ENCODE measurements at regions not wholly inside any gene's neighbourhood (a gene's known extent, or its start where the extent isn't known, plus 50 kb on each side); places are given as distances from the start of the nearest gene placed in this dataset.
"Not testable (repeated sequence)": the region's sequence is repeated elsewhere in the genome, so short reads cannot be mapped to it uniquely, and the experiment has no call there.

DNA sequence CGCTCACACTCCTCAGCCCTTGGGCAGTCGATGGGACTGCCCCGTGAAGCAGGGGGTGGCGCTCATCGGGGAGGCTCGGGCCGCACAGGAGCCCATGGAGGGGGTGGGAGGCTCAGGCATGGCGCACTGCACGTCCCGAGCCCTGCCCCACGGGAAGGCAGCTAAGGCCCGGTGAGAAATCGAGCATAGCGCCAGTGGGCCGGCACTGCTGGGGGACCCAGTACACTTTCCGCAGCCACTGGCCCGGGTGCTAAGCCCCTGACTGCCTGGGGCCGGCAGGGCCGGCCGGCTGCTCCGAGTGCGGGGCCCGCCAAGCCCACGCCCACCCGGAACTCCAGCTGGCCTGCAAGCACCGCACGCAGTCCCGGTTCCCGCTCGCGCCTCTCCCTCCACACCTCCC lies 78.2 kb upstream of the RPRML start:
- TF ChIP-seq, protein P1, sequence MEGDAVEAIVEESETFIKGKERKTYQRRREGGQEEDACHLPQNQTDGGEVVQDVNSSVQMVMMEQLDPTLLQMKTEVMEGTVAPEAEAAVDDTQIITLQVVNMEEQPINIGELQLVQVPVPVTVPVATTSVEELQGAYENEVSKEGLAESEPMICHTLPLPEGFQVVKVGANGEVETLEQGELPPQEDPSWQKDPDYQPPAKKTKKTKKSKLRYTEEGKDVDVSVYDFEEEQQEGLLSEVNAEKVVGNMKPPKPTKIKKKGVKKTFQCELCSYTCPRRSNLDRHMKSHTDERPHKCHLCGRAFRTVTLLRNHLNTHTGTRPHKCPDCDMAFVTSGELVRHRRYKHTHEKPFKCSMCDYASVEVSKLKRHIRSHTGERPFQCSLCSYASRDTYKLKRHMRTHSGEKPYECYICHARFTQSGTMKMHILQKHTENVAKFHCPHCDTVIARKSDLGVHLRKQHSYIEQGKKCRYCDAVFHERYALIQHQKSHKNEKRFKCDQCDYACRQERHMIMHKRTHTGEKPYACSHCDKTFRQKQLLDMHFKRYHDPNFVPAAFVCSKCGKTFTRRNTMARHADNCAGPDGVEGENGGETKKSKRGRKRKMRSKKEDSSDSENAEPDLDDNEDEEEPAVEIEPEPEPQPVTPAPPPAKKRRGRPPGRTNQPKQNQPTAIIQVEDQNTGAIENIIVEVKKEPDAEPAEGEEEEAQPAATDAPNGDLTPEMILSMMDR (IDR thresholded peaks at IDR 0.05) = not testable (repeated sequence)
- TF ChIP-seq GABPA (IDR thresholded peaks at IDR 0.05; ENCODE audit: low read depth); USF2 (IDR thresholded peaks at IDR 0.05; ENCODE audit: borderline replicate concordance, low read depth, low read length); RAD21 (IDR thresholded peaks at IDR 0.05; ENCODE audit: low read length); TAF1 (IDR thresholded peaks at IDR 0.05; ENCODE audit: borderline replicate concordance, low read depth, low read length); EP300 (IDR thresholded peaks at IDR 0.05; ENCODE audit: borderline replicate concordance in 1 of 2, low read depth in 1 of 2, low read length in 1 of 2); POLR2AphosphoS5 (IDR thresholded peaks at IDR 0.05; ENCODE audit: low read depth, low read length); RFX5 (IDR thresholded peaks at IDR 0.05; ENCODE audit: low read length); RCOR1 (IDR thresholded peaks at IDR 0.05; ENCODE audit: low read length): not testable (repeated sequence)
- TF ChIP-seq, protein P2, sequence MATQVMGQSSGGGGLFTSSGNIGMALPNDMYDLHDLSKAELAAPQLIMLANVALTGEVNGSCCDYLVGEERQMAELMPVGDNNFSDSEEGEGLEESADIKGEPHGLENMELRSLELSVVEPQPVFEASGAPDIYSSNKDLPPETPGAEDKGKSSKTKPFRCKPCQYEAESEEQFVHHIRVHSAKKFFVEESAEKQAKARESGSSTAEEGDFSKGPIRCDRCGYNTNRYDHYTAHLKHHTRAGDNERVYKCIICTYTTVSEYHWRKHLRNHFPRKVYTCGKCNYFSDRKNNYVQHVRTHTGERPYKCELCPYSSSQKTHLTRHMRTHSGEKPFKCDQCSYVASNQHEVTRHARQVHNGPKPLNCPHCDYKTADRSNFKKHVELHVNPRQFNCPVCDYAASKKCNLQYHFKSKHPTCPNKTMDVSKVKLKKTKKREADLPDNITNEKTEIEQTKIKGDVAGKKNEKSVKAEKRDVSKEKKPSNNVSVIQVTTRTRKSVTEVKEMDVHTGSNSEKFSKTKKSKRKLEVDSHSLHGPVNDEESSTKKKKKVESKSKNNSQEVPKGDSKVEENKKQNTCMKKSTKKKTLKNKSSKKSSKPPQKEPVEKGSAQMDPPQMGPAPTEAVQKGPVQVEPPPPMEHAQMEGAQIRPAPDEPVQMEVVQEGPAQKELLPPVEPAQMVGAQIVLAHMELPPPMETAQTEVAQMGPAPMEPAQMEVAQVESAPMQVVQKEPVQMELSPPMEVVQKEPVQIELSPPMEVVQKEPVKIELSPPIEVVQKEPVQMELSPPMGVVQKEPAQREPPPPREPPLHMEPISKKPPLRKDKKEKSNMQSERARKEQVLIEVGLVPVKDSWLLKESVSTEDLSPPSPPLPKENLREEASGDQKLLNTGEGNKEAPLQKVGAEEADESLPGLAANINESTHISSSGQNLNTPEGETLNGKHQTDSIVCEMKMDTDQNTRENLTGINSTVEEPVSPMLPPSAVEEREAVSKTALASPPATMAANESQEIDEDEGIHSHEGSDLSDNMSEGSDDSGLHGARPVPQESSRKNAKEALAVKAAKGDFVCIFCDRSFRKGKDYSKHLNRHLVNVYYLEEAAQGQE (IDR thresholded peaks at IDR 0.05; ENCODE audit: low read depth, low read length) = not testable (repeated sequence)

Data from SK-N-SH (cell line).